IPS-18a (cell line): ENCODE measurements at regions not wholly inside any gene's neighbourhood (a gene's known extent, or its start where the extent isn't known, plus 50 kb on each side); places are given as distances from the start of the nearest gene placed in this dataset.
"Not testable (repeated sequence)": the region's sequence is repeated elsewhere in the genome, so short reads cannot be mapped to it uniquely, and the experiment has no call there.

Source experiments
- H3K27ac ChIP-seq: one replicate; pipeline ENCODE4 v1.5.1; 2013; ENCODE audit warnings: low read length
- H3K27me3 ChIP-seq: one replicate; pipeline ENCODE4 v1.6.1; 2013; ENCODE audit warnings: mild to moderate bottlenecking, low read length; ENCODE audit not compliant: control insufficient read depth, insufficient read depth
- H3K36me3 ChIP-seq: one replicate; pipeline ENCODE4 v1.6.1; 2013; ENCODE audit warnings: low read depth, low read length; ENCODE audit not compliant: control insufficient read depth
- H3K4me1 ChIP-seq: one replicate; pipeline ENCODE4 v1.6.1; 2013; ENCODE audit warnings: low read depth, low read length; ENCODE audit not compliant: control insufficient read depth
- H3K4me3 ChIP-seq: one replicate; pipeline ENCODE4 v1.5.1; 2013; ENCODE audit warnings: low read length
- H3K9ac ChIP-seq: one replicate; pipeline ENCODE4 v1.6.1; 2013; ENCODE audit warnings: mild to moderate bottlenecking, low read length, moderate library complexity
- H3K9me3 ChIP-seq: one replicate; pipeline ENCODE4 v1.6.1; 2013; ENCODE audit warnings: low read depth, low read length; ENCODE audit not compliant: control insufficient read depth

DNA sequence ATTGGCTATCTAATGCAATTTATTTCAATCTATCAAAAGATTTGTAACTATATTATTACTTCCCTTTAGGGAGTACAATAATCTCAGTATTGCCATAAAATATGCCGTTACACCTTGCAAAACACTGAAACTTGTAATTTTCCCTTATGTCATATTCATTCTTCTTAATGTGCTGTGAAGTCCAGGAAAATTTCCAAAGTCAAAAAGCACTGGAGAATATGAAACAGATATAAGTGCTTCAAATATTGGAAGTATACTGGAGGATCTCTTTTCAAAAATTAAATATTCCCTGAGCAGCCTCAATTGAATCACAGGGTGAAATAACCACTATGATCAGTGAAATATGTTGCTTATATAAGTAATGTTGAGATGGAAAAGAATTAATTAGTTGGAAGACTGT is 356.0 kb downstream of the PPP1R3A start:
- no peaks in the 10 kb centered on the region for H3K4me1 ChIP-seq
- H3K27ac ChIP-seq = no peak overlapping the region

DNA sequence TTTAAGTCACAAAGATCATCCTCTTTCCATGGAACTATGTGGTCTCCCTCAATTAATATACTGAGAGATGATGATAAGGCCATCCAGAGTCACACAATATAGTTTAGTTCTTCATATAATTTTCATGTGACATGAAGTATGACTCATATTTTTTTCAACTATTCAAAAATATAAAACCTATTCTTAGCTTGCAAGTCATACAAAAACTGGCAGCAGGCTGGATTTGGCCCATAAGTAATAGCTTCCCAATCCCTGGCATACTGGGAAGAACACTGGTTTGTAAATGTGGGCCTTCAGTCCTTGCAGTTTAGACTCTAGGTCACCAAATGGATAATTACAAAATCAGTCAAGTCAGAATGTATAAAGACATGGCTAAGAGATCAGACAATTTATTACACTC is 356.6 kb downstream of the PPP1R3A start:
- Histone ChIP-seq H3K27ac (no peak overlapping the region), H3K4me1 (no peaks in the 10 kb centered on the region), H3K9me3 (no peaks in the 10 kb centered on the region), H3K4me3 (no peak overlapping the region), H3K36me3 (no peaks in the 10 kb centered on the region), H3K27me3 (peaks cover 24% of the 10 kb centered on the region), H3K9ac (no peak overlapping the region)

More for the DNA sequence above, 356.0 kb downstream of the PPP1R3A start:
- Histone ChIP-seq H3K27me3 (peaks cover 24% of the 10 kb centered on the region), H3K36me3 (no peaks in the 10 kb centered on the region), H3K9me3 (no peaks in the 10 kb centered on the region), H3K9ac (no peak overlapping the region), H3K4me3 (no peak overlapping the region)

DNA sequence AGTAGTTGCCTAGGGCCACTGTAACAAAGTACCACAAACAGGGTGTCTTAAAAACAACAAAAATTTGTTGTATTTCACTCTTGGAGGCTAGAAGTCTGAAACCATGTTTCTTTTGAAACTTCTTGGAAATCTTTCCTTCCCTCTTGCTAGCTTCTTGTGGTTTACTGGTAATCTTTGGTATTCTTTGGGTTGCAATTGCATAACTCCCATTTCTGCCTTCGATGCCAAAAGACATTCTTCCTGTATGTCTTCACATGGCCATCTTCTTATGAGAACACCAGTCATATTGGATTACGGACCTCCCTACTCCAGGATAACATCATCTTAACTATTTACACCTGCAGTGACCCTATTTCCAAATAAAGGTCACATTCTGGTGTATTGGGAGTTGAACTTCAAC is 357.4 kb downstream of the PPP1R3A start:
- no peaks in the 10 kb centered on the region for H3K4me1 ChIP-seq
- H3K36me3 ChIP-seq = no peaks in the 10 kb centered on the region
- H3K9ac ChIP-seq = no peak overlapping the region
- no peak overlapping the region for H3K4me3 ChIP-seq
- peaks cover 24% of the 10 kb centered on the region for H3K27me3 ChIP-seq
- no peaks in the 10 kb centered on the region for H3K9me3 ChIP-seq
- H3K27ac ChIP-seq = no peak overlapping the region

DNA sequence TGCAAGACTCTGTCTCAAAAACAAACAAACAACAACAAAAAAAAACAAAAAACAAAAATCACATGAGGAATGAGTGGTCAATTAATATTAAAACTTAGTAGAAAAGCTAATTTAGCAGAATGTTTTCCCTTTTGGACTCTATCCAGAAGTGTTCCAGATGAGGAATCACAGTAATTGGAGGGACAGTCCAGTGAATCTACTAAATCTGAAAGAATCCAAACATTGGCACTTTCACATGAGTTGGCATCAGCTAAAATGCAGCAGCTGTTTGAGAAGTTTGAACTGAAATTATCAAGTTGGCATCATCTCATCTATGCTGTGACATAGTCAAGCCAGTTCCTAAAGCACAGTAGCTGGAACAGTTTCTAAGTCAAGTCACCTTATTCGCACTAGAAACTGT is 367.8 kb downstream of the PPP1R3A start:
- H3K4me3 ChIP-seq = no peak overlapping the region
- no peaks in the 10 kb centered on the region for H3K27me3 ChIP-seq
- H3K9ac ChIP-seq = no peak overlapping the region
- H3K27ac ChIP-seq = no peak overlapping the region
- no peaks in the 10 kb centered on the region for H3K9me3 ChIP-seq
- H3K36me3 ChIP-seq = no peaks in the 10 kb centered on the region
- H3K4me1 ChIP-seq = no peaks in the 10 kb centered on the region

DNA sequence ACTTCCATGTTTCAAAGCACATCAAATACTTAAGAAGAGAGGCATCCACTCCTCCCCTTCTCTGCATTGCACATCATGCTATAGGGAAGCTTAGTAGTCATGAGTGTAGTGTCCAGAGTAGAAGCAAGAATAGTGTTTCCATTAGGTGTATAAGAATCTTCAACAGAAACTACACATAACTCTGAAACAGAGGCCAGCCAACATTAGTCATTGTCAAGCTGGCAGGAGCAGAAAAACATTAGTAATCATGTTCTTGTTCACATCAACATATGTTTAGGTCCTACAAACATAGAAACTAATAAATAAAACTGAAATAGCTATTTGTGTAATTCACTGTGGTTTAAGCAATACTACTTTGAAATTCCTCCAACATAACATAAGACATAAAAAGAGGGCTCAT is 370.2 kb downstream of the PPP1R3A start:
- Histone ChIP-seq H3K4me3 (no peak overlapping the region), H3K27me3 (no peaks in the 10 kb centered on the region), H3K36me3 (no peaks in the 10 kb centered on the region), H3K27ac (no peak overlapping the region), H3K9me3 (no peaks in the 10 kb centered on the region), H3K9ac (no peak overlapping the region), H3K4me1 (no peaks in the 10 kb centered on the region)

DNA sequence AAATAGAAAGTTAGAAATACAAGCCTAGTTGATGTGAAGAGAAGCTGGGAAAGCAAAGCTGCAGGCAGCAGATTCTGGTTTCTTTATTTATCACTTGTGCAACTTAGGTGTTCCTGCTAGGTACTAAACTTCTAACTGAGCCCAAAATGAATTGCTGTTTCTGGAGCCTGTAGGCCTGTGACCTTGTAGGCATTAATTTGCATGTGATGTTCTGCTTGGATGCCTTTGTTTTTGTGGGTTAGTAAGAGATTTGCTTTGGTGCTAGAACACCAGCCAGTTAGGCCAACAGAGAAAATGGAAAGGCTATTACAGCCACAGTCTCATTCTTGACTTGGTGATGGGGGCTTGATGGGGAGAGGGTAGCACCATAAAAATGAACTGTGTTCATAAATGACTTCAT is 370.7 kb downstream of the PPP1R3A start:
- no peaks in the 10 kb centered on the region for H3K27me3 ChIP-seq
- H3K27ac ChIP-seq = no peak overlapping the region
- no peak overlapping the region for H3K9ac ChIP-seq
- H3K4me1 ChIP-seq = no peaks in the 10 kb centered on the region
- H3K36me3 ChIP-seq = no peaks in the 10 kb centered on the region
- H3K4me3 ChIP-seq = no peak overlapping the region
- no peaks in the 10 kb centered on the region for H3K9me3 ChIP-seq

DNA sequence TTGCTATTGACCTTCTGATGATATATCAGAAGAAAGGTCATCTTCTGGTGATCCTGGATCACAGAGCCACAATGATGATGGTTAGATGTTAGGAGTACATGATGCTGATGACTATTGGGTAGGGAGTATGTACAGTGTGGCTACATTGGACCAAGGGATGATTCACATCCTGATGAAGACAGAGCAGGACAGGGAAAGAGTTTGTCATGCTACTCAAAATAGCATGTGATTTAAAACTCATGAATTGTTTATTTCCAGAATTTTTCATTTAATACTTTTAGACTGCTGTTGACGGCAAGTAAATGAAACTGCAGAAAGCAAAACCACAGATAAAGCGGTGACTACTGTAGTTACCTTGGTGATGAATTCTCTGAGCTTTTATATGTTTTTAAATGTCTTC is 397.3 kb downstream of the PPP1R3A start:
- Histone ChIP-seq H3K27ac (no peak overlapping the region), H3K4me3 (no peak overlapping the region), H3K36me3 (no peaks in the 10 kb centered on the region), H3K9me3 (no peaks in the 10 kb centered on the region), H3K27me3 (no peaks in the 10 kb centered on the region), H3K9ac (no peak overlapping the region), H3K4me1 (no peaks in the 10 kb centered on the region)

DNA sequence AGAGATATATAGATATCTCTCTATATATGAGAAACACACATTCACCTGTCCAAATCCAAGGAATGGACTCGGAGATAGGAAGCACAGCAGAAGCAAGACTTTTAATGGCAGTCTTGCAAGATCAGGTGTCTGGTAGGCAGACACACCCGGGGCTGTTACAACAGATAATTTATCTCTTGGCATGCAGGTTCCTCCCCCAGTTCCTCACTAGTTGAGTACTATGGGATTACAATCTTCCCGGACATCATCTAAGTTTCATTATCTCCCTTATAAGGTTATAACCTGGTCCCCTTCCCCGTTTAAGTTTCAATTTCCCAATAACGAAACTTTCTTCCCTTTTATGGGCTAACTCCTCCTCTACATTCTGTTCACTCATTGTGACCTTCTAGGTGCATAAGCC is 399.3 kb downstream of the PPP1R3A start:
- H3K4me3 ChIP-seq = no peak overlapping the region
- H3K9me3 ChIP-seq = no peaks in the 10 kb centered on the region
- H3K4me1 ChIP-seq = no peaks in the 10 kb centered on the region
- no peak overlapping the region for H3K9ac ChIP-seq
- no peak overlapping the region for H3K27ac ChIP-seq
- no peaks in the 10 kb centered on the region for H3K36me3 ChIP-seq
- no peaks in the 10 kb centered on the region for H3K27me3 ChIP-seq

DNA sequence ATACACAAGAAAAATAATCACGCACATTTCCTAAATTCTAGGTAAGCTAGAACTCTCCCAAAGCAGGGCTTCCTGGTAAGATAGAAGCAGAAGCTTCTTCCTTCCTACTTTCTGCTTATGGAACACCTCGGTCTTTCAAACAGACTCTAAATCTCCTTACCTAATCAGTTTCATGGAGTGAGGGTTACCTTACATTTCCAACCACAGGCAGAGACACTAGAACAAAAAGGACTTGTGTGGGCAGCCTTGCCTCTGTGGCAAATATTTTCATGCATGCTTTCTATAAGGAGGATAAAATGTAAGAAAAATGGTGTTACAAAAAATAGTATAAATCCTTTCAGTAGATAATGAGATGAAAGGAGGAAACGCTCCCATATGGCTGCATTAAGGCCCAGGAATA is 386.3 kb upstream of the SMIM30 start:
- H3K36me3 ChIP-seq = no peaks in the 10 kb centered on the region
- no peaks in the 10 kb centered on the region for H3K27me3 ChIP-seq
- no peak overlapping the region for H3K9ac ChIP-seq
- H3K9me3 ChIP-seq = no peaks in the 10 kb centered on the region
- no peaks in the 10 kb centered on the region for H3K4me1 ChIP-seq
- H3K27ac ChIP-seq = no peak overlapping the region
- H3K4me3 ChIP-seq = no peak overlapping the region

DNA sequence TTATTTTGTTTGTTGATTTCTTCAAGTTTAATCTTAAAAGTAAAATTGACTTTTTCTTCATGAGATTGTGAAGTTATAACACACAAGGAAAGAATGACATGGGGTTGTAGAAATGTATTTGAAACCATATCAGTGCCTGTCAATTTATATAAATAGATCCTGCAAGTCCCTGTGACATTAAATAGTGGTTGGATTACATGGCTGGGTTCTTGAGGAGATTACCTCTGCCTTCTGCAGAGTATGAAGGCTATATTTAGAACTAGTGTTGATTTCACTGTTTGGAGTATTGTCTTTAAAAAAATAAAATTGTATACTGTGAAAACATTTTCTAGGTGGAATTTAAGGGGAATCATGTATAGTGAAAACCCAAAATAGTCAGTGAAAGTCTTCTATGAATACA is 385.8 kb upstream of the SMIM30 start:
- Histone ChIP-seq H3K4me1 (no peaks in the 10 kb centered on the region), H3K9ac (no peak overlapping the region), H3K27ac (no peak overlapping the region), H3K36me3 (no peaks in the 10 kb centered on the region), H3K27me3 (no peaks in the 10 kb centered on the region), H3K9me3 (no peaks in the 10 kb centered on the region), H3K4me3 (no peak overlapping the region)

DNA sequence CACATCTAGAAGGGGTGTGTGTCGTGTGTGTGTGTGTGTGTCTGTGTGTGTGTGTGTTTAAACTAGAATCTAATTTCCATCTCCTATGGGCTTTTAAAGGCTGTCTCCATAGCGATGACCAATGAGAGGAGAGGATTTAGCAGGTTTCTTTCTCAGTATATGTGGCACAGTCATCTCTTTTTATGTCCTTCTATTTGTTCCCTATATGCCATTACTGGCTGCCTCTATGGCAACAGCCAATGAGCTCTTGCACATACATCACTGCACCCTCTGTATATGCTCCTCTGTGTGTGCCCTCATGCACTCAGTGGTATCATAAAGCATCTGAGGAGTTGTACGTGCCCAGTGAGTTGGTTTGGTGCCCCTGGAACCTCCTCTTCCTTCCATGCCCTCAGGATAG is 378.2 kb upstream of the SMIM30 start:
- not testable (repeated sequence) for H3K4me1 ChIP-seq, H3K27me3 ChIP-seq, H3K27ac ChIP-seq, H3K9ac ChIP-seq, H3K36me3 ChIP-seq, H3K9me3 ChIP-seq, H3K4me3 ChIP-seq

DNA sequence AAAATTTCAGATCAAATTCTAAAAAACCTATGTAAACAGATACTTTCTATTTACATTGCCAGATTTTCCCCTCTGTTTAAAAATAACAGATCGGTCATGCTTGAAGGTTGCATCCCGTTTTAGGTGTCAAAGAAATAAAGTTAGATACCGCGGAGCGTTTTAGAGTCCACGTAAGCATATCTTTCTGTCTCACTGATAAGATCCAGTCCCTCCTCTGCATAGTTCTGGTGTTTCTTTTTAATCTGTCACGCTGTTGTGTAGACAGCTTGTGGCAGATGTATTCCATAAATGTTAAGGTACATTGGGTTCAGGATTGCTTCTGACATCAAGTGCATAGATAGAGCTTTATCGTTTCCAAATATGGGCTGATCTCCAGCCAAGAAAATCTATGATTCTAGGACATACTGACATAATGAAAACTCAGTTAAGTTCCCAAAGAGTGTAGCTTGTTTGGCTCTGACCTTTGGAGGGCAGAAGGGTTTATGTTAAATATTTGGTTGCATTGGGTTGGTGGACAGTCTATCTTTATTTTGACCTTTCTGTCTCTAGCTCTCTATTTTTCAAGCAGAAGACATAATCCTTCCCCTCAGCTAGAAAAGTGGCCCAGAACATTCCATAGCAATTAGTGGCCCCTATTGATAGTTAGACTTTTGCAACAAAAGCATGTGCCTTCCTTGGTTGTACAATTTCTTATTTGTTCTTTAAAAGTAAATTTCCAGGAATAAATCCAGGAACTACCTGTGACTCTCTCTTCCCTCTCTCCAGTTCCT is 376.6 kb upstream of the SMIM30 start:
- H3K36me3 ChIP-seq, H3K9me3 ChIP-seq, H3K9ac ChIP-seq, H3K4me3 ChIP-seq, H3K4me1 ChIP-seq, H3K27ac ChIP-seq, H3K27me3 ChIP-seq: not testable (repeated sequence)
